Tibial artery (tissue), 4 donors: ENCODE measurements at regions not wholly inside any gene's neighbourhood (a gene's known extent, or its start where the extent isn't known, plus 50 kb on each side); places are given as distances from the start of the nearest gene placed in this dataset.

Experiments
- DNase-seq, 2 donors: peaks; one replicate each; pipeline ENCODE4 v3.0.0-alpha.2; 2019
- H3K27ac ChIP-seq, 2 donors: fragments of 200-600 bp; sonication (generic) in 1 of 2; 1 replicate in 1 of 2; 2 replicates in 1 of 2; pipeline ENCODE4 v1.5.1; 2018 to 2019; ENCODE audit warnings: mild to moderate bottlenecking in 1 of 2
- H3K27me3 ChIP-seq, 2 donors: fragments of 200-600 bp; sonication (generic) in 1 of 2; one replicate each; pipeline versions ENCODE4 v1.5.1 to v1.6.0; 2016 to 2019
- H3K36me3 ChIP-seq, 3 donors: fragments of 200-600 bp; sonication (generic) in 2 of 3; one replicate each; pipeline ENCODE4 v1.5.1; 2016 to 2019; ENCODE audit warnings: mild to moderate bottlenecking in 2 of 3
- H3K4me1 ChIP-seq, 4 donors: fragments of 200-600 bp; sonication (generic) in 2 of 4; 1 replicate in 3 of 4; 2 replicates in 1 of 4; pipeline ENCODE4 v1.5.1; 2016 to 2019
- H3K4me3 ChIP-seq, 2 donors: fragments of 200-600 bp; sonication (generic) in 1 of 2; 1 replicate in 1 of 2; 2 replicates in 1 of 2; pipeline ENCODE4 v1.5.1; 2018 to 2019; ENCODE audit warnings: mild to moderate bottlenecking in 2 of 2
- H3K9me3 ChIP-seq, 3 donors: fragments of 200-600 bp; sonication (generic) in 1 of 3; one replicate each; pipeline ENCODE4 v1.5.1; 2016 to 2019
- intact Hi-C: fragments of 100-400 bp; cut with DNase I; formaldehyde crosslinking; loops from one replicate; pipeline ENCODE4 v1.15.0; 2023; ENCODE audit warnings: low total_unique reads
- TF ChIP-seq, protein P1 (sequence below), 2 experiments: fragments of 200-600 bp in 1 of 2; fragments of 450-650 bp in 1 of 2; IDR thresholded peaks; one replicate each; pipeline ENCODE4 v1.5.1; 2017 to 2019; ENCODE audit warnings: antibody characterized with exemption in 2 of 2, mild to moderate bottlenecking in 1 of 2, moderate library complexity in 1 of 2

DNA sequence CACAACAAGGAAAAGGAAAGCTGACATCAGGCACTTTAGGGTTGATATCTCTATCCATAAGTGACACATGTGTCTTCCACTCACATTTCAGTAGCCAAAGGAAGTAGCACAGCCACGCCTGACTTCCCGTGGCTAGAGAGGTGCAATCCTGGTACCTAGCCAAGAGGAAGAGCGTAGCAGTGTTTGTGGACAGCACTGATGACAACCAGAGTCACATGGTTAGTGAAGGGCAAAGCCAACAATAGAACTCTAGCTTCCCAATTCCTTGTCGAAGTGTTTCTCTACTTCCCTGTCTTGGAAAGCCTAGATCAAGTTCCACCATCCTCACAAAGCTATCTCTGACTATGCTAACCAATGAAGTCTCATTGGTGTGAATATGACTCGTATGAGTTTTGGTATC is 189.2 kb downstream of the RSL24D1 start:
- Histone ChIP-seq H3K36me3 (no peaks in the 10 kb centered on the region), H3K27me3 (no peaks in the 10 kb centered on the region), H3K4me3 (no peak overlapping the region), H3K4me1 (peaks cover 0 to 15% (median 2%) of the 10 kb centered on the region in 4 donors), H3K9me3 (no peaks in the 10 kb centered on the region), H3K27ac (no peak overlapping the region)
- intact Hi-C loops, result no loop called here
- TF ChIP-seq, protein P1, sequence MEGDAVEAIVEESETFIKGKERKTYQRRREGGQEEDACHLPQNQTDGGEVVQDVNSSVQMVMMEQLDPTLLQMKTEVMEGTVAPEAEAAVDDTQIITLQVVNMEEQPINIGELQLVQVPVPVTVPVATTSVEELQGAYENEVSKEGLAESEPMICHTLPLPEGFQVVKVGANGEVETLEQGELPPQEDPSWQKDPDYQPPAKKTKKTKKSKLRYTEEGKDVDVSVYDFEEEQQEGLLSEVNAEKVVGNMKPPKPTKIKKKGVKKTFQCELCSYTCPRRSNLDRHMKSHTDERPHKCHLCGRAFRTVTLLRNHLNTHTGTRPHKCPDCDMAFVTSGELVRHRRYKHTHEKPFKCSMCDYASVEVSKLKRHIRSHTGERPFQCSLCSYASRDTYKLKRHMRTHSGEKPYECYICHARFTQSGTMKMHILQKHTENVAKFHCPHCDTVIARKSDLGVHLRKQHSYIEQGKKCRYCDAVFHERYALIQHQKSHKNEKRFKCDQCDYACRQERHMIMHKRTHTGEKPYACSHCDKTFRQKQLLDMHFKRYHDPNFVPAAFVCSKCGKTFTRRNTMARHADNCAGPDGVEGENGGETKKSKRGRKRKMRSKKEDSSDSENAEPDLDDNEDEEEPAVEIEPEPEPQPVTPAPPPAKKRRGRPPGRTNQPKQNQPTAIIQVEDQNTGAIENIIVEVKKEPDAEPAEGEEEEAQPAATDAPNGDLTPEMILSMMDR (IDR thresholded peaks at IDR 0.05), result no peak
- DNase-seq, result peak; percentile 45 to 68

DNA sequence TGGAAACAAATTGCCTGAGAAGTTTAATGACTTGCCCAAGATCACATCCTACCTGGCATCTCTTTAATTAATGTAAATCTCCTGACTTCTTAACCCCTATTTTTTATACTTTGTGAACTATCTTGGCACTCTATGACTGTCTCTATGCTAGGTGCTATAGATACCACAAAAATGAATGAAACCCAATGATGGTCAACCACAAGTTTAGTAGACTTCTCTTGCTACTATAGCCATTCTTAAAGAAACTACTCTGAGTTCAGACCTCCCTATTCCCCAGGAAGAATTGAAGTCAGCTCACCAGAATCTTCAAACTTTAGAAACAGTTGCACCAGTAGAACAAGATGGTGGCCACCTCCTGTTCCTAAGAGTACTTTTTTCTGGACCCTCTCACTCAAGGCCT is 191.1 kb downstream of the RSL24D1 start:
- peaks cover 0 to 15% (median 2%) of the 10 kb centered on the region in 4 donors for H3K4me1 ChIP-seq
- DNase-seq, result no peak
- H3K27ac ChIP-seq, result no peak overlapping the region
- no peaks in the 10 kb centered on the region for H3K9me3 ChIP-seq
- no peak overlapping the region for H3K4me3 ChIP-seq
- TF ChIP-seq, protein P1 (IDR thresholded peaks at IDR 0.05), result no peak
- H3K36me3 ChIP-seq, result no peaks in the 10 kb centered on the region
- no peaks in the 10 kb centered on the region for H3K27me3 ChIP-seq
- intact Hi-C loops, result no loop called here

DNA sequence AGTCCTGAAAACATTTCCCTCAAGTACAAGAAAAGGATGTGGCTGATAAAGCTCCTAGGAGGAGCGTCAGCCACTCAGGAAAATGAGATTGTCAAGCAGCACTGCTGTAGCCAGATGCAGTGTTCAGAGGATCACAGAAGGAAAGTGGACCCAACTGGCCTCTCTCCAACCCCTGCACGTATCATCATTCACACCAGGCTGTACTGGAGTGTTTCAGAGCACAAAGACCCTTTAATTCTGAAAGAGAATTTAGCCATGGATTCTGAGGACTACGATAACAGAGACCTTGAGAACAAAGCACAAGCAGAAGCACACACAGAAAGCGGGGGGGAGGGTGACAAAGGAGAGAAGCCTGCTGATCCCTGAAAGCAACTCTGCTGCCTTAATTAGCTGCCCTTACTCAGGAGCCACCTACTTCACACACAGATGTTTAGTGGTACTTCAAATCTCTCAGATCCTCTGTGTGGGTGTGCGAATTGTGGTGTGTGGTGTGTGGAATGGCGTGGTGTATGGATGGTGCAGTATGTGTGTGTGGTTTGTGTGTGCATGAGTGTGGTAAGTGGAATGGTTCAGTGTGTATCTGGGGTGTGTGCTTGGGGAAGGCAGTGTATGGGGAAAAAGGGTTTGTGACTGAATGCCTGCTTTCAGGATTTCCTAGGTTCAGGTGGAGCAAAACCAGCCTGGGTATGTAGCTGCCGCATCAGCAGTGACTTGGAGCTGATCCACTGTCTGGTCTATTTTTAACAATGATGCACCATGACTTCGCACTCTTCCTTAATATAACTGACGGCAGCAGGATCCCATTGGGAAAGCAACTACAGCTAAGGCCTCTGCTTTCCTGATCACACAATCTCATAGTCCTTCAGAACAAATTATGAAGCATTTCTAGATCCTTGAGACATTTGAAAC is 192.5 kb downstream of the RSL24D1 start:
- no peak overlapping the region for H3K27ac ChIP-seq
- H3K4me3 ChIP-seq, result no peak overlapping the region
- no peaks in the 10 kb centered on the region for H3K36me3 ChIP-seq
- H3K9me3 ChIP-seq, result no peaks in the 10 kb centered on the region
- H3K4me1 ChIP-seq, result peaks cover 0 to 15% (median 2%) of the 10 kb centered on the region in 4 donors
- intact Hi-C loops, result no loop called here
- no peaks in the 10 kb centered on the region for H3K27me3 ChIP-seq
- TF ChIP-seq, protein P1 (IDR thresholded peaks at IDR 0.05), result no peak
- DNase-seq, result no peak

DNA sequence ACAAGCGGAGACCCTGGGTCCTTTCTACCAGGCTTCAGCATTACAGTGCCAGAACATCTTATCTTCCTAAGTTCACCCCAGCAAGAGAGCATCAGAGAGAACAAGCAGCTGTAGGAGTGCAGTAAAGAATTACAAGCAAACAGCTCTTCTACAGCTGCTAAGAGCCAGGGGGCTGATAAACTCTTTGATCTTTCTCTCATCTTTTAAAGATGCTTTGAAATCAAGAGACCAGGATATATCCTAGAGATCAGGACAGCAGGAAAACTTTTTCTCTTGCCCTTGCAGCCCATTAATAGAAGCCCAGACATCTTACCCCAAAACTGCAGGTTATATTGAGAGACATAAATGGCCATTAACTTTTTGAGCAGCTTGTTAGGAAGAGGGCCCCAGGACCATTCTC is 198.1 kb downstream of the RSL24D1 start:
- Histone ChIP-seq H3K9me3 (no peaks in the 10 kb centered on the region), H3K4me3 (no peak overlapping the region), H3K4me1 (no peaks in the 10 kb centered on the region), H3K27ac (no peak overlapping the region), H3K36me3 (no peaks in the 10 kb centered on the region), H3K27me3 (no peaks in the 10 kb centered on the region)
- intact Hi-C loops, result no loop called here
- DNase-seq, result no peak
- TF ChIP-seq, protein P1 (IDR thresholded peaks at IDR 0.05), result no peak

DNA sequence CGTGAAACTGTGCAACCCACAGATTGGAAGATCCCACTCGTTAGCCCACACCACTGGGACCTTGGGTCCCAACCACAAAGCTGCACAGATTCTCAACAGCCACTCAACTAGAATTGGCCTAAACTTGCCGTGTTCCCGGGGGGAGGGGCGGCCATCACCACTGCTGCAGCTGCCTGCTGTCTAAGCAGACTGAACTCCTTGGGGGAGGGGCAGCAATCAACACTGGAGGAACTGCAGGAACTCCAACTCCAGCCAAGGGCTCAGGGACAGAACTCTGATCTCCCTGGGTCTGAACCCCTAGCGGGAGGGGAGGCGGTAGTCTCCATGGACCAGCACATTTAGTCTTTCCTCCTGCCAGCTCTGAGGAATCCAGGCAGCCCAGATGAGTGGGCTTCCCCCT is 205.9 kb downstream of the RSL24D1 start:
- no peaks in the 10 kb centered on the region for H3K36me3 ChIP-seq
- TF ChIP-seq, protein P1 (IDR thresholded peaks at IDR 0.05), result no peak
- intact Hi-C loops, result no loop called here
- peaks cover 0 to 15% (median 0%) of the 10 kb centered on the region in 4 donors for H3K4me1 ChIP-seq
- no peaks in the 10 kb centered on the region for H3K9me3 ChIP-seq
- no peak overlapping the region for H3K27ac ChIP-seq
- DNase-seq, result no peak
- no peak overlapping the region for H3K4me3 ChIP-seq
- no peaks in the 10 kb centered on the region for H3K27me3 ChIP-seq
